A549 (cell line): ENCODE measurements at regions not wholly inside any gene's neighbourhood (a gene's known extent, or its start where the extent isn't known, plus 50 kb on each side); places are given as distances from the start of the nearest gene placed in this dataset.
"Not testable (repeated sequence)": the region's sequence is repeated elsewhere in the genome, so short reads cannot be mapped to it uniquely, and the experiment has no call there.

ENCODE experiments used
- ATAC-seq, 2 experiments: fragments of 200-7000 bp in 1 of 2; fragments of >200 bp in 1 of 2; cut with Nextera tagmentation in 1 of 2; cut with Tn5 transposase in 1 of 2; 3 replicates each; pipeline versions ENCODE4 v1.8.0 to v1.9.1; 2018 to 2020; ENCODE audit warnings: mild to moderate bottlenecking in 1 of 2, moderate library complexity in 1 of 2
- CTCF ChIA-PET: fragments of 300-600 bp; sonication (Branson Sonifier 250); formaldehyde crosslinking; extraction: SDS; loops from one replicate; lab custom pipeline; 2021; ENCODE audit warnings: antibody characterized with exemption, inconsistent platforms; lab: Yijun Ruan, JAX
- POLR2A ChIA-PET: fragments of 350-600 bp; formaldehyde crosslinking; extraction: SDS; loops from one replicate; lab custom pipeline; 2021; ENCODE audit warnings: antibody characterized with exemption, inconsistent platforms; lab: Yijun Ruan, JAX
- DNase-seq, 2 experiments: peaks; one replicate each; pipeline versions ENCODE4 v3.0.0 to v3.0.0-alpha.2; 2011 to 2016; ENCODE audit warnings: low read depth in 1 of 2, low spot score in 1 of 2
- FAIRE-seq: peaks from 2 replicates; lab custom pipeline; 2011; peaks lifted over from hg19 to GRCh38; lab: Jason Lieb, UNC
- H3K27ac ChIP-seq, 2 experiments: fragments of >200 bp; sonication (Bioruptor Twin); formaldehyde crosslinking; 3 replicates each; pipeline ENCODE4 v1.5.1; 2016 to 2017
- H3K4me1 ChIP-seq: fragments of >200 bp; sonication (Bioruptor Twin); formaldehyde crosslinking; 3 replicates; pipeline ENCODE4 v1.6.1; 2016
- H3K4me2 ChIP-seq: fragments of >200 bp; sonication (Bioruptor Twin); formaldehyde crosslinking; 3 replicates; pipeline ENCODE4 v1.6.1; 2016
- H3K4me3 ChIP-seq: fragments of >200 bp; sonication (Bioruptor Twin); formaldehyde crosslinking; 3 replicates; pipeline ENCODE4 v1.5.1; 2016
- H3K9me3 ChIP-seq: fragments of >200 bp; sonication (Bioruptor Twin); formaldehyde crosslinking; 3 replicates; pipeline ENCODE4 v1.6.1; 2016
- BHLHE40 ChIP-seq: IDR thresholded peaks from 2 replicates; pipeline ENCODE4 v1.6.1; 2012; ENCODE audit warnings: low read depth, low read length, inconsistent platforms
- CBX2 ChIP-seq: fragments of 200-600 bp; sonication (generic); IDR thresholded peaks from 2 replicates; pipeline ENCODE4 v1.6.1; 2016; ENCODE audit warnings: low read depth, mild to moderate bottlenecking, borderline replicate concordance
- CEBPB ChIP-seq, 2 experiments: fragments of >200 bp in 1 of 2; sonication (Bioruptor Twin) in 1 of 2; formaldehyde crosslinking in 1 of 2; IDR thresholded peaks; 2 replicates each; pipeline ENCODE4 v1.6.1; 2012 to 2016
- CHD4 ChIP-seq: fragments of 200-600 bp; sonication (generic); IDR thresholded peaks from 2 replicates; pipeline ENCODE4 v1.6.1; 2016; ENCODE audit warnings: antibody characterized with exemption, mild to moderate bottlenecking, borderline replicate concordance
- FOSL2 ChIP-seq, 2 experiments: fragments of 450-650 bp in 1 of 2; fragments of >200 bp in 1 of 2; sonication (Bioruptor Twin) in 1 of 2; formaldehyde crosslinking; IDR thresholded peaks; 2 replicates each; pipeline versions ENCODE4 v1.5.0 to v1.6.1; 2016 to 2020; ENCODE audit warnings: mild to moderate bottlenecking in 1 of 2, moderate library complexity in 1 of 2
- HEYL ChIP-seq: fragments of 250-450 bp; sonication (Bioruptor Pico); IDR thresholded peaks from 2 replicates; pipeline ENCODE4 v1.8.0; 2021; ENCODE audit warnings: mild to moderate bottlenecking, moderate library complexity
- JUN ChIP-seq, 2 experiments: fragments of >200 bp; sonication (Bioruptor Twin); formaldehyde crosslinking; IDR thresholded peaks; 2 replicates in 1 of 2; 3 replicates in 1 of 2; pipeline ENCODE4 v1.6.1; 2016 to 2017
- KDM5A ChIP-seq: fragments of 200-600 bp; sonication (generic); IDR thresholded peaks from 2 replicates; pipeline ENCODE4 v1.6.1; 2016; ENCODE audit warnings: antibody characterized with exemption, mild to moderate bottlenecking
- MAZ ChIP-seq: fragments of 150-350 bp; IDR thresholded peaks from 2 replicates; pipeline ENCODE4 v1.6.1; 2014; ENCODE audit warnings: antibody characterized with exemption, low read depth, low read length, borderline replicate concordance
- NFE2L2 ChIP-seq: fragments of 150-350 bp; conservative IDR thresholded peaks from 2 replicates; pipeline ENCODE4 v1.6.1; 2014; ENCODE audit warnings: low read length
- POLR2AphosphoS2 ChIP-seq: conservative IDR thresholded peaks from 2 replicates; pipeline ENCODE4 v1.6.1; 2012; ENCODE audit warnings: low read length, improper control_type of control experiment, inconsistent platforms
- RCOR1 ChIP-seq: fragments of 150-350 bp; IDR thresholded peaks from 2 replicates; pipeline ENCODE4 v1.6.1; 2014; ENCODE audit warnings: antibody characterized with exemption, low read length, low read depth
- RFX5 ChIP-seq: fragments of 450-650 bp; IDR thresholded peaks from 2 replicates; pipeline ENCODE4 v1.7.1; 2014; ENCODE audit warnings: antibody characterized with exemption, mild to moderate bottlenecking, moderate library complexity
- RNF2 ChIP-seq: fragments of 200-600 bp; sonication (generic); IDR thresholded peaks from 2 replicates; pipeline ENCODE4 v1.6.1; 2016; ENCODE audit warnings: low read depth, mild to moderate bottlenecking, antibody characterized with exemption, moderate library complexity, borderline replicate concordance
- SREBF2 ChIP-seq: fragments of 450-650 bp; IDR thresholded peaks from 2 replicates; pipeline ENCODE4 v1.6.1; 2014; ENCODE audit warnings: mild to moderate bottlenecking, moderate library complexity
- TP53 ChIP-seq: fragments of 250-450 bp; sonication (Bioruptor Pico); IDR thresholded peaks from 2 replicates; pipeline ENCODE4 v1.5.0; 2021; ENCODE audit warnings: mild to moderate bottlenecking, moderate library complexity
- ZFP36 ChIP-seq: fragments of 450-650 bp; IDR thresholded peaks from 2 replicates; pipeline ENCODE4 v1.6.1; 2014; ENCODE audit warnings: borderline replicate concordance; ENCODE audit not compliant: partially characterized antibody
- ZNF302 ChIP-seq: fragments of 250-450 bp; sonication (Bioruptor Pico); IDR thresholded peaks from 2 replicates; pipeline ENCODE4 v1.9.0; 2021; ENCODE audit warnings: inconsistent platforms, mild to moderate bottlenecking, moderate library complexity
- WGBS: methylation state at CpG from one replicate; pipeline ENCODE4 v1.1.6; 2017; ENCODE audit errors: missing lambda C conversion rate; 5-methylcytosine and 5-hydroxymethylcytosine counted together
- TF ChIP-seq, protein P1 (sequence below): IDR thresholded peaks from 2 replicates; pipeline ENCODE4 v1.6.1; 2012
- TF ChIP-seq, protein P2 (sequence below): fragments of >200 bp; sonication (Bioruptor Twin); formaldehyde crosslinking; IDR thresholded peaks from 3 replicates; pipeline ENCODE4 v1.6.1; 2016

DNA sequence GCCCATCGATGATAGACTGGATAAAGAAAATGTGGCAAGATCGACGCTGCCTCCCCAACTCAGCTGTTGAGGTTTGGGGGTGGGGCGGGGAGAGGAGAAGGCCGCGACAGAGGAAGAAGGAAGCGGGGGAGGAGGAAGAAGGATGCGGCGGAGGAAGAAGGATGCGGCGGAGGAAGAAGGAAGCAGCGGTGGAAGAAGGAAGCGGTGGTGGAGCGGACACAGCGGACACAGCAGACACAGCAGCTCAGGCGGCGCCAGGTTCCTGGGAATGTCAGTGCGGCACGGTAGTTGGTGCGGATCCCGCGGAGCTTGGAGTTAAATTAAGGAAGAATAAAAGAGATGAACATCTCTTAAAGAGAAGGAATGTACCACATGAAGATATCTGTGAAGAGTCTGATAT, 163.9 kb upstream of the NT5E start:
- CTCF ChIA-PET: no interaction called here
- no peak for FAIRE-seq

DNA sequence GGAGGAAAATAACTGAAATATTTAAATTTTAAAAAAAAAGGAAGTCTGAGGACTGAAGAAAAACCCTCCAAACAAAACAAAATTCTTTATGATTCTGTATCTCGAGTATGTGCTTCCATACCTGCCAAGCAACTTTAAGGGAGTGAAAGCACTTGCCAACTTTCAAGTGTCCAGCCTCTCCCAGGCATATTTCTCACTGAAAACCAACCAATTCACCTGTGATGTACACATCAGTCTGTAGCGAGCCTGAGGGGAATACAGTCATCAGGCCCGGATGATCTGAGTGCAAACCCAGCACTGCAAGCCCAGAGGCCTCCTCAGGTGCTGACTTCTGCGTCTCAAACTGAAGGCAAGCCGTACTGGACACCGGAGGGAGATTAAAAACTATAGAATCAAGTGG, 164.8 kb upstream of the NT5E start:
- DNase-seq (no peak), ATAC-seq (no peak), FAIRE-seq (no peak)
- ChIA-PET CTCF (no interaction called here), POLR2A (no interaction called here)
- no peak overlapping the region for H3K27ac ChIP-seq
- TF ChIP-seq JUN (IDR thresholded peaks at IDR 0.05): no peak
- H3K4me2 ChIP-seq: no peak overlapping the region
- no peaks in the 10 kb centered on the region for H3K4me1 ChIP-seq
- WGBS: 48% methylated on average over 5 of the region's 6 CpGs
- H3K4me3 ChIP-seq: no peak overlapping the region
- no peaks in the 10 kb centered on the region for H3K9me3 ChIP-seq

More for the DNA sequence above, 163.9 kb upstream of the NT5E start:
- H3K27ac ChIP-seq: no peak overlapping the region
- no peaks in the 10 kb centered on the region for H3K9me3 ChIP-seq
- H3K4me2 ChIP-seq: no peak overlapping the region
- no peak overlapping the region for H3K4me3 ChIP-seq
- POLR2A ChIA-PET: no interaction called here
- no peaks in the 10 kb centered on the region for H3K4me1 ChIP-seq
- ATAC-seq (no peak), DNase-seq (no peak)
- TF ChIP-seq CBX2: no peak
- TF ChIP-seq, protein P1, sequence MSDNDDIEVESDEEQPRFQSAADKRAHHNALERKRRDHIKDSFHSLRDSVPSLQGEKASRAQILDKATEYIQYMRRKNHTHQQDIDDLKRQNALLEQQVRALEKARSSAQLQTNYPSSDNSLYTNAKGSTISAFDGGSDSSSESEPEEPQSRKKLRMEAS: no peak
- TF ChIP-seq ZNF302 (CRISPR knock-in tag): no peak
- TF ChIP-seq POLR2AphosphoS2: no peak
- no peak for TF ChIP-seq RNF2
- TF ChIP-seq MAZ: no peak
- TF ChIP-seq BHLHE40: no peak
- TF ChIP-seq SREBF2: no peak
- TF ChIP-seq TP53 (CRISPR knock-in tag): no peak
- TF ChIP-seq CHD4: no peak
- TF ChIP-seq ZFP36: no peak
- no peak for TF ChIP-seq KDM5A
- TF ChIP-seq, protein P2, sequence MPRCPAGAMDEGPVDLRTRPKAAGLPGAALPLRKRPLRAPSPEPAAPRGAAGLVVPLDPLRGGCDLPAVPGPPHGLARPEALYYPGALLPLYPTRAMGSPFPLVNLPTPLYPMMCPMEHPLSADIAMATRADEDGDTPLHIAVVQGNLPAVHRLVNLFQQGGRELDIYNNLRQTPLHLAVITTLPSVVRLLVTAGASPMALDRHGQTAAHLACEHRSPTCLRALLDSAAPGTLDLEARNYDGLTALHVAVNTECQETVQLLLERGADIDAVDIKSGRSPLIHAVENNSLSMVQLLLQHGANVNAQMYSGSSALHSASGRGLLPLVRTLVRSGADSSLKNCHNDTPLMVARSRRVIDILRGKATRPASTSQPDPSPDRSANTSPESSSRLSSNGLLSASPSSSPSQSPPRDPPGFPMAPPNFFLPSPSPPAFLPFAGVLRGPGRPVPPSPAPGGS: no peak
- no peak for TF ChIP-seq CEBPB (IDR thresholded peaks at IDR 0.05)
- 89% methylated on average over 22 of the region's 22 CpGs for WGBS

DNA sequence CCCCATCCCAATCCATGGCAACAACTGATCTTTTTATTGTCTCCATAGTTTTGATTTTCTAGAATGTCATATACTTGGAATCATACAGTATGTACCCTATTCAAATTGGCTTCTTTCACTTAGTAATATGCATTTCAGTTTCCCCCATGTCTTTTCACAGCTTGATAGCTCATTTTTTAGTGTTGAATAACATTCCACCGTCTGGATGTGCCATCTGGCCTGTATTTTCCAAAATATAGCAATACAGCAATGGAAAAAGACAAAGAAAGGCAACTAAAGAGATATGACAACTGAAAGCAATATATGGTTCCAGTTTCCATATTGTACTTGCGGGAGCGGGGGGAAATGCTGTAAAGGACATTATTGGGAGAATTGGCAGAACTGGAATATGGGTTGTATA, 166.4 kb upstream of the NT5E start:
- CTCF ChIA-PET: no interaction called here
- 62% methylated on average over 3 of the region's 3 CpGs for WGBS
- DNase-seq (no peak), FAIRE-seq (no peak), ATAC-seq (no peak)
- Histone ChIP-seq H3K27ac (no peak overlapping the region), H3K4me2 (no peak overlapping the region), H3K4me1 (no peaks in the 10 kb centered on the region), H3K9me3 (no peaks in the 10 kb centered on the region), H3K4me3 (no peak overlapping the region)
- TF ChIP-seq NFE2L2 (no peak), RCOR1 (no peak), CBX2 (no peak), TP53 (CRISPR knock-in tag) (no peak), HEYL (CRISPR knock-in tag) (no peak), FOSL2 (IDR thresholded peaks at IDR 0.05) (no peak), FOSL2 (CRISPR knock-in tag; IDR thresholded peaks at IDR 0.05) (no peak), RFX5 (no peak)
- POLR2A ChIA-PET: no interaction called here

DNA sequence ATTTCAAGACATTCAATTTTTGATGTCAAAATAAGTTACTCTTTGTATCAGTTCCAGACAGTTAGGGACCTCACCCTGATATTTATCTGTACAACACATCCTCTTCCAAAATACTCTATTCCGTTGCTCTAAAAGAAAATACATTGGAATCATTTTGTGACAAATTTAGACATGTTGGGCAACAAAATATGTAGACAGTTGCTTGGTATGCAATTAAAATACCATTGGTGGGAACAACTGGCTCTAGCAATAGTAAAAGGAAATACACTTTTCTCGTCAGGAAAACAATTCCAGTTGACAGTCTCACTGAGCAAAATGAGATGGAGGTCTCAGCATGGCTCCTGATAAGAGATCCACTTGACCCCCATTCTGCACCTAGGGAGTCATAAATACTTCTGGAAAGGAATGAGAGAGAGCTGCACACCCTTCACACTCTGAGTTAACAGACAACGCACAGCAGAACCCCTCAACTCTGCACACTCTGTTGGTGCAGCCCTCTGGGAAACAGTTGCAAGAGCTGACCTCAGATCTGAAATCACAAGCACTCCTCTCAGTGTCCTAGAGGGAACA, 171.3 kb upstream of the NT5E start:
- no peaks in the 10 kb centered on the region for H3K4me1 ChIP-seq
- FAIRE-seq (no peak), DNase-seq (no peak), ATAC-seq (no peak)
- TF ChIP-seq, protein P1: no peak
- no peak overlapping the region for H3K4me2 ChIP-seq
- H3K27ac ChIP-seq: no peak overlapping the region
- no peaks in the 10 kb centered on the region for H3K9me3 ChIP-seq
- WGBS: 37% methylated on average over 3 of the region's 3 CpGs
- POLR2A ChIA-PET: no interaction called here
- H3K4me3 ChIP-seq: no peak overlapping the region
- CTCF ChIA-PET: interaction anchor here (0.6 to 0.7 kb wide), 2 partner anchors 41 to 45 kb away, joined by 3 read pairs; no protein-coding TSS in a partner anchor

DNA sequence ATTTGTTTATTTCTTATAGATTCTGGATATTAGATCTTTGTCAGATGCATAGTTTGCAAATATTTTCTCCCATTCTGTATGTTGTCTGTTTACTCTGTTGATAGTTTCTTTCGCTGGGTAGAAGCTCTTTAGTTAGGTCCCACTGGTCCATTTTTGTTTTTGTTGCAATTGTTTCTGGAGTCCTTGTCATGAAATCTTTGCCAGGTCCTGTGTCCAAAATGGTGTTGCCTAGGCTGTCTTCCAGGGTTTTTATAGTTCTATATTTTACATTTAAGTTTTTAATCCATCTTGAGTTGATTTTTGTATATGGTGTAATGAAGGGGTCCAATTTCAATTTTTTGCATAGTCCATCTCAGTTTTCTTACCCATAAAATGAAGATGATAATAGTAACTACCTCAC, 173.9 kb upstream of the NT5E start:
- DNase-seq, H3K4me1 ChIP-seq, H3K4me2 ChIP-seq, FAIRE-seq, ATAC-seq, POLR2A ChIA-PET, CTCF ChIA-PET, H3K9me3 ChIP-seq, H3K27ac ChIP-seq, H3K4me3 ChIP-seq: not testable (repeated sequence)
- WGBS: 25% methylated on average over 1 of the region's 1 CpG
